Activated CD4-positive, CD25-positive, alpha-beta regulatory T cell (primary cell): ENCODE measurements at regions not wholly inside any gene's neighbourhood (a gene's known extent, or its start where the extent isn't known, plus 50 kb on each side); places are given as distances from the start of the nearest gene placed in this dataset.

Experiments used
- DNase-seq, 4 experiments: peaks; one replicate each; lab custom pipeline; 2025; lab: John Stamatoyannopoulos, UW

DNA sequence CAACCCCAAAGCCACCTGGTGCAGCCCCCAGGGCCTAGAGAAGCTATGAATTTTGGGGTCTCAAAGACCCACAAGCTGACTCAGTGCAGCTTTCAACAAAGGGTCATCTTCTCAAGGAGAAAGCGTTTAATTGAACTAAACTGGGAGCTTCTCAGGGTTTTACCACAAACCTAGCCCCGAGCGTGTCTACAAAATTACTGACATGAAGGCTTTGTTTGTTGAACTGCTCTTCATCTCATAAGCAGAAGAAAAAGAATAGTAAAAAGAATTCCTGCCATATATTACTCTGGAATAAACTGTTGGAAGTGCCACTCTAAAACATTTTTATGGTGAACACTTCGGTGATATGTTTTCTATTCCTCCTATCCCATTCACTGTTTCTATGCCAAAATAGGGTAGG lies 50.8 kb upstream of the INCENP start:
- no peak for DNase-seq

DNA sequence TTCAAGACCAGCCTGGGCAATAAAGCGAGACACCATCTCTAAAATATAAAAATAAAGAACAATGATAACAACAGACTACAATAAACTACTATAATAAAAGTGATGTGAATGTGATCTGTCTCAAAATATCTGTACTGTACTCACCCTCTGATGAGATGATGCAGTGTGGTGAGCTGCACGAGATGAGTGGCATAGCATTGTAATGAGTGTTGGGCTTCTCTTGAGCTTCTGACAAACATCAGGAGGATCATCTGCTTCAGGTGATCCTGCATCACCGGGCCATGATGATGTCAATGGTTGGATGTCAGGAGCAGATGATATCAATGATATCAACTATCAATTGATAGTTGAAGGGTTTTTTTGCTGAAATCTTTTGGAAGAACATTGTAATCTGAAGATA lies 52.4 kb upstream of the INCENP start:
- DNase-seq = no peak

DNA sequence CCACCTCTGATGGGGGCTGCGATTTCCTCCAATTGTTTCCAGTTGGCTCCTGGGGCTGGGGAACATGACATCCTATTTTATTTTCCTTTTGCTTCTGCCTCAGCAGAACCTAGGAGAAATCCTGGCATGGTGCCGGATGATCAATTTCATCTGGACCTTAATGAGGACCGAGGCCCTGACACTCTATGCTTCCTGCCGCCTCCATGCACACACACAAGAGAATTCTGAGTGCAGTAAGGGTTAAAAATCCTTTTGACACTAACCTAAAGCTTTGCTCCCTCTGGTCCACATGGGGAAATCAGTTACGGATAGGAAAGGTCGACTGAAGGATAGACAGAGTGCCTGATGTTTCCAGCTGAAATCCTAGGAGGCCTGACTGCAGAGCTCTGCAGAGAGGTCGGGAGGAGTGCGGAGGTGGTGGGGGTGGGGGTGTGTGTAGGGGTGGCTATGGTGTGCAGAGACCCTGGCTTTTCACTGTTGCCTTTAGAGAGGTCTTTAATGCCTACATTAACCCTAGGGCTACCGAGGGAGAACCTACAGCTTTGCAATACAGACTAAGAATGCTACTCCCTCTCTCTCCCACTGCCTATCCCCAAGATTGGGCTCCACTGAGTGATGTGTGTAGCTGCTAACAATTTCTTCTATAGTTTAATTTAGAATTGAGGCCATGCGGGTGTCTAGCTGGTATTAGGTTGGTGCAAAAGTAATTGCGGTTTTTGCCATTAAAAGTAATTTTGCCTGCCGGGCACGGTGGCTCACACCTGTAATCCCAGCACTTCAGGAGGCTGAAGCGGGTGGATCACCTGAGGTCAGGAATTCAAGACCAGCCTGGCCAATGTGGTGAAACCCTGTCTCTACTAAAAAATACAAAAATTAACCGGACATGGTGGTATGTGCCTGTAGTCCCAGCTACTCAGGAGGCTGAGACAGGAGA lies 53.6 kb upstream of the INCENP start:
- no peak for DNase-seq

DNA sequence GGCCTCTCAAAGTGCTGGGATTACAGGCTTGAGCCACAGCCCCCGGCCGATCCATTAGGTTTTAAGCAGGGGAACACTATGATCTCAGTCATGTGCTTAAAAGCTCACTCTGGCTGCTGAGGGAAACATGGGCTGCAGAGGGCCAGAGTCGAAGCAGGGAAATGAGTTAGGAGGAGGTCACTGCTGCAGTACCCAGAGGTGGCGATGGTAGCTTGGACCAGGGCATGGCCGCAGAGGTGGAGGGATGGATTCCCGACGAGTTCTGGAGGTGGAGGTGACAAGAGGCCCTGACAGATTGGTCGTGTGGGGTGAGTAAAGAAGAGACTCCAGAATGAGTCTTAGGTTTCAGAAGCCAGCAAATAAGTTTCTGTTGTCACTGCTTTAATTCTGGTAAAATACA lies 54.4 kb upstream of the INCENP start:
- no peak for DNase-seq

DNA sequence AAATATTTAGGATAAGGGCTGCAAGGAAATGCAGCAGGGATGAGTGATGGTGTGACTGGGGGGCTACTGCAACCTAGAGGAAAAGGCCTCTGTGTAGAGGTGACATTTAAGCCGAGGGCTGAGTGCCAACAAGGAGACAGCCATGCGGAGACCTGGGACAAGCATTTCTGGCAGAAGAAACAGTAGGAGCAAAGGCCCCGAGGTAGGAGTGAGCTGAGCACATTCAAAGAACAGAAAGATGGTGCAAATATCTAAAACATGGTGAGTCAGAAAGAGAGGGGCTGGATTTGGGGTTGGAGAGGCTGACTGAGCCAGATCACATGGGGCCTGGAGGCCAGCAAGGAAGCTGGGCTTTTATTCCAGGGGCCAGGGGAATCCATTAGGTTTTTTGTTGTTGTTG lies 55.1 kb upstream of the INCENP start:
- no peak for DNase-seq

DNA sequence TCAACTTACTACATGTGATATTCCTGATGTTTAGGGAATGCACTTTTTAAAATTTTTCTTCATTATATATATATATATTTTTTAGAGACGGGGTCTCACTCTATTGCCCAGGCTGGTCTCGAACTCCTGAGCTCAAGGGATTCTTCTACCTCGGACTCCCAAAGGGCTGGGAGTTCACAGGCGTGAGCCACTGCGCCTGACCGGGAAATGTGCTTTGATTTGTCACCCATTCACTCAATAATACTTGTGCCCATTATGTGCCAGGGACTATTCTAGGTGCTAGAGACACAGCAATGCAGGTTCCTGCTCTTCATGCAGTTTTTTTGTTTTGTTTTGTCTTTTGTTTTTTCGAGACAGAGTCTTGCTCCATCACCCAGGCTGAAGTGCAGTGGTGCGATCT lies 56.1 kb upstream of the INCENP start:
- DNase-seq = no peak

DNA sequence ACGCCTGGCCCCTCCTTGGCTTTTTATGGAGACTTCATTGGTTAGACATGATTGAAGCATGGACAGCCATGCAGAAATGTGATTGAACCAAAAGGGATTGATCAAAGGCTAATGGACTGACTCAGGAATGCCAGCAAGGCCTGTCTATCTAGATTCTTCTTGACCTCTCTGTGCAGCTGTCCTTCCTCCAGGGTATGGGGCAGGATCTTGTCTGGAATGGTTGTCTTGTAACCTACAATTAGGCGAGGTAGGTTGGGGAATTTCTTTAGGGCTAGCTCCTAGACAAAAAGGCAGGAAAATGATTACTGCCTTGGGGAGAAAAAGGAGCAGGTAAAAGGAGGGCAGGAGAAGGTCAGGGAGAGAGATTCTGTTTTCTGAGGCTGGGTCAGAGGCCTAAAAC lies 59.6 kb upstream of the INCENP start:
- no peak for DNase-seq

DNA sequence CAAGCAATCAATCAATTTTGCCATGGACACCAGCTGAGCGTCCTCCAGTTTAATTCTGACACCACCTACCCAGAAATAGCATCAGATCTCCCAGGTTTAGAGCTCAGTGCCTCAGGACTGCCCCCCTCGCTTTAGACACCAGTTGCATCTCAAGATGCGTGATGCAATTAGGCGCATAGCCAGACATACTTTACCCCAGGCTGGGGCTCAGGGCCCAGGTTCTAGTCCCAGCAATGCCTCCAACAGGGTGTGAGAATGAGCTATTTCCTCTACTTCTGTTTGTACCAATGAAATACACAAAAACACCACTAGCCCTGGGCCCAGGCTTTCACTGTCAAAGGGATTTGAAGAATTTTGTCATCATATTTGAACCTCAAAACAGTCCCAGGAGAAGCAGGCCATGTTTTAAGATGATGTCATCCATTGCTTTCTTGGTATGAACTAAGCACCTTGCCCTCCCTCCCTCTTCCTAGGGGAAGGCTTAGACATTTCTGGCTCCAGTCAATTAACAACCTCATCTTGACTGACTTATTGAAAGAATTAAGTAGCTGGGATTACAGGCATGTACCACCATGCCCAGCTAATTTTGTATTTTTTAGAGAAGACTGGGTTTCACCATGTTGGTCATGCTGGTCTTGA lies 61.5 kb upstream of the INCENP start:
- no peak for DNase-seq

DNA sequence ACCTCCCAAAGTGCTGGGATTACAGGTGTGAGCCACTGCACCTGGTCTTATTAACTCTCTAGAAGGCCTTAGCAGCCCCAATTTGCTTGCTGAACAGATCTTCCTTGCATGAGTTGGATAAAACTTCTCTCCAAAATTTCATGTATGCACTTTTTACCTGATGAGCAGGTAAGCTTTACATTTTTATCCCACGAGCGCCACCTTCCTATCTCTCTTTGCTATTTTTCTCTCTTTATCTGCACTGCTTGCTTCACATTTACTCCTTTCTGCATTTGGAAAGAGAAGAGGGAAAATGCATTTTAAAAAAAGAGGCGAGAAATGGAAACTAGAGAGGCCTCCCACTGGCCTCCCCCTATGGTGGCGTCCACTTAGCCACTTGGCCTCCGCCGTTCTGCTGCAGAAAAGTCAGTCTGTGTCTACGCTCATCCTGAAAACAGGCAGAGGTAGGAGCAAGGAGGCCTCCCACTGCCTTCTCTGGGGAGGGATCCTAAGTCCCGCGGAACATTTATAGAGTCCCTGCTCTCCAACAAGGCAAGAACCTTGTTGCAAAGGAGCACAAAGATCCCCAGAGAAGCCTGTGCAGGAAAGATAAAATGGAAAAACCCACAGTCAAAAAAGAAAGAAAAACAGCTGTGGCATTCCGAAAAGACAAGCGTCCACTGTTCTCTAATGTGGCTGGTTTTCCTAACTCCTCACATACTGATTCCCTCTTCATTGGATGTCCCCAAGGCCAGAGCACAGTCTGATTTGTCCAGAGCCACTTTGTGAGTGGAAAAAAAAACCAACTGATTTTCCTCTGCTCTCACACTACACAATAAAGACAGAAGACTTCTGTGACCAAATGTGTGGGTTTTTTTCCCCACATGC lies 62.2 kb upstream of the INCENP start:
- no peak for DNase-seq

DNA sequence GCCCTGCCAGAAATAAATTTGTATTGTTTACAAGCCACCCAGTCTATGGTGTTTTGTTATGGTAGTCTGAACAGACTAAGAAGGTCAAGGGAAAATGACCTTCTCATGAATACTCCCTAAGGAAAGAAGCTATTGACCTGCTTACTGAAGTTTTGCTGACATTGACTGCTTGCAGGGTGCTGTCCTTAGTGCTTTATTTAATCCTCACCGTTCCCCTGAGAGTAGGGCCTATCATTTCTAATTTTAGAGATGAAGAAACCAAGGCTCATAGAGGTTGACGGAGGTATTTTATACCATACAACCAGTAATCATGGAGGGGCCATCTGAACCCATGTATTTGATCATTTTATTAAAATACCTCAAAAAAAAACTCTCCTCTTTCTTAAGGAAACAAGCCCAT lies 66.7 kb upstream of the INCENP start:
- DNase-seq = no peak

DNA sequence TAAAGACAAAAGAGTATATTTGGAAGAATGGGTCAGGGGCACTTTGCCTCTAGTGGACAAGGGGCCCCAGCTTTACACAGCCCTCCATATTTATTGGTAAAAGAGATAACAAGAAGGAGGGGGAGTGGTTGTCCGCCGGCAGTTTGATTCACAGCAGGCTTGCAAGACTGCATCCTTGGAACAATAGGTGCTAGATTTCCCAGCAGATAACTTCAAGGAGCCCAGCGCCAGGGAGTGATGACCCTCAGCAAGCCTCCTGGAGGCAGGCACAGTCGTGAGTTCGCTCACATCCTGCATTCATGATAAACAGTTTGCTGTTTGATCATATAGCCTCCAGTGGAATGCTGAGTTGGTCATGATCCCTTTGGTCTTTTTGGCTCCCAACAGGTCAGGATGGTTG lies 67.8 kb upstream of the INCENP start:
- DNase-seq = no peak

DNA sequence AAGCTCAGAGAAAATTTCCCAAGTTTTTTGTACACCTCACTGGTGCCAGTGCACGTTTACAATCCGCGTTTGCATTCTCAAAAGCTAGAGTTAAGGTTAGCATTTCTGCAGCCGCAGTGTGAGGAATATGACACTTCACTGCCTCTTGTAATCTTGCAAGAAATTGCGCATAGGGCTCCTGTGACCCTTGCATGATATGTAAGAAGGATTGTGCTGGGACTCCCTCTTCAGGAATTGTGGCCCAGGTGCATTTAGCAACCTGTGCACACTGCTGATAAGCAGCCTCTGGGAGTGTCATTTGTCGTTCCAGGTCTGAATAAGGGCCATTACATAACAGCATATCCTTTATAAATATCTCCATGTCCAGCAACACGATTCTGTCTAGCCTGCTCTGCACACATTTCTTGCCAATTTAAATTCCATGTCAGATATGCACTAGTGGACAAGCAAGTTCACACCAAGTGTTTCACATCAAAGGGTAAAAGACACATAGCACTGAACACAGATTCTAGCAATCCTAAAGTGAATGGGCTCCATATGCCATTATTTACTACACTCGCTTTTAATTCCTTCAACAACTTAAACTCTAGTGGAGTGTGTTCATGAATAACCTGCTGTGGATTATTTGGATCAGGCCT lies 69.2 kb upstream of the INCENP start:
- DNase-seq = no peak

DNA sequence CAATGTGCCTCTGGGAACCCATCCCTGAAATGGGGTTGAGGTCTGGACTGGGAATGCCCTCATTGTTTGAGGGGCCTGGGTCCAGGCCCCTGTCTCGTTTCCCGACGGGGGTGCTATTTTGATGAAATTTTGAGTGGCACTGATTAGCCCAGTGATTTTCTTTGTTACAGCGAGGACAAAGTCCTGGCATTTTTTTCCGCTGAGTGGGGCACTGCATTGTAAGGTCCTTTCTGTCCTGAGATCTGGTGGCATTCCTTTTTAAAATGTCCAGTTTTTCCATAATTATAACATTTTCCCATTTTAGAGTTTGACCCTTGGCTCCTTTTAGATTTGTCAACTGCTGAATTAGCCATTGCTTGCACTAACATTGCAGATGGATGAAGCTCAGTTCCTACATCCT lies 69.7 kb upstream of the INCENP start:
- no peak for DNase-seq

DNA sequence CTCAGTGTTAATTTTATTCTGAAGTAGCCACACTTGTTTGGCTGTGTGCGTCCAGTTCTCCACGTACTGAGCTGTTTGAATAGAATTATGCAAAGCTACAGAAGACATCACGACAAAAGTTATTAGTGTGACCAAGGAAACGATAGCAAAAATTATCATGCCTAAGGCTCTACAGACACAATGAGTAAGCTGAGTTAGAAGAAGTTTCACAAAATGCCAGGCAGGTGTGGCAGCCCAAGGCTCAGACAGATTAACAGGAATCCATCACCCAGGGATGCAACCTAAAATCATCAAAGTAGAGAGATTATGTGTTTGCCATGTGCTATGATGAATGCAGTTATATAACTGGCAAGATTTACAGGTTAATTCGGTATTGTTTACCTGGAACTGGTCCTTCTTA lies 73.1 kb upstream of the INCENP start:
- no peak for DNase-seq

DNA sequence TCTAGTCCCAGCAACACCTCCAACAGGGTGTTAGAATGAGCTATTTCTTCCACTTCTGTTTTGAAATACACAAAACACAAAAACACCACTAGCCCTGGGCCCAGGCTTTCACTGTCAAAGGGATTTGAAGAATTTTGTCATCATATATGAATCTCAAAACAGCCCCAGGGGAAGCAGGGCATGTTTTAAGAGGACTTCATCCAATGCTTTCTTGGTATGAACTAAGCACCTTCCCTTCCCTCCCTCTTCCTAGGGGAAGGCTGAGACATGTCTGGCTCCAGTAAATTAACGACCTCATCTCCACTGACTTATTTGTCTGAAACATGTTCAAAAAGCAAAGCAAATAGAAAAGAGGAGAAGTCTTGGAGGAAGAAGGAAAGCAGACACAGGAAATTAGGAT lies 75.7 kb upstream of the INCENP start:
- no peak for DNase-seq

DNA sequence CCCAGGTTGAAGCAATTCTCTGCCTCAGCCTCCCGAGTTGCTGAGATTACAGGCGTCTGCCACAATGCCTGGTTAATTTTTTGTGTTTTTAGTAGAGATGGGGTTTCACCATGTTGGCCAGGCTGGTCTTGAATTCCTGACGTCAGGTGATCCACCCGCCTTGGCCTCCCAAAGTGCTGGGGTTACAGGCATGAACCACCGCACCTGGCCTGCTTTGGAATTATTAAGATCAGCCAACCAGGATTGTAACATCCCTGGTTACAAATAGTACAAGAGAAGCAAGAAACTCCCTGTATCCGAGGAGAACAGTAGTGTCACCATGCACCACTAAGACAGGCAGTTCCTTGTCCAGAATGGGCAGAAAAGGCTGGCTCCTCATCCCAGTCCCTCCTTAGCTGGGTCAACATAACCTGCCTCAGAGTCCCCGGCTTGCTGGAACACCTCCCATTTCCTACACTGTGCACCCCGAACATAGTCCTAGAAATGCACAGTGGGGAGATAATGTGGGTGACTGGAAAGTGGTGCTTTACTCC lies 77.2 kb upstream of the INCENP start:
- DNase-seq = no peak

DNA sequence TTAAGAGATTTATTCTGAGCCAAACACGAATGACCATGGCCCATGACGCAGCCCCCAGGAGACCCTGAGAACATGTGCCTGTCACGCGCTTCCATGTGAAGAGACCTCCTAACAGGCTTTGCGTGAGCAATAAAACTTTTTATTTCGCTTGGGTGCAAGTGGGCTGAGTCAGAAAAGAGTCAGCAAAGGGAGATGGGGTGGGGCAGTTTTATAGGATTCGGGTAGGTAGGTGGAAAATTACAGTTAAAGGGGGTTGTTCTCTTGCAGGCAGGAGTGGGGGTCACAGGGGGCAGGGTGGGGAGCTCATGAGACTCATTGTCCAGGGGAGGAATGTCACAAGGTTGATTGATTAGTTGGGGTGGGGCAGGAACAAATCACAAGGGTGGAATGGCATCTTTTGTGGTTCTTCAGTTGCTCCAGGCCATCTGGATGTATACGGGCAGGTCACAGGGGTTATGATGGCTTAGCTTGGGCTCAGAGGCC lies 77.2 kb upstream of the FTH1 start:
- DNase-seq = no peak

DNA sequence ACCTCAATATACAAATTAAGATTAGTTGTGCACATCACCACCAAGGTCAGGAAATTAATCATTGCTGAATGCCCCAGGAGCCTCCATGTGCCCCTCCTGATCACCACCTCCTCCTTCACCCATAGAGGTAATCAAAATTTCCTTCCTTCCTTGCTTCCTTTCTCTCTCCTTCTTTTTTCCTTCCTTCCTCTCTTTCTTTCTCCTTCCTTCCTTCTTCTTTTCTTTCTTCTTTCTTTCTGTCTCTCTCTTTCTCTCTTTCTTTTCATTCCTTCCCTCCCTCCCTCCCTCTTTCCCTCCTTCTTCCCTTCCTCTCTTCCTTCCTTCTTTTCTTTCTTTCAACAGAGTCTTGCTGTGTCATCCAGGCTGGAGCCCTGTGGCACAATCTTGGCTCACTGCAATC lies 67.9 kb upstream of the FTH1 start:
- DNase-seq = no peak

DNA sequence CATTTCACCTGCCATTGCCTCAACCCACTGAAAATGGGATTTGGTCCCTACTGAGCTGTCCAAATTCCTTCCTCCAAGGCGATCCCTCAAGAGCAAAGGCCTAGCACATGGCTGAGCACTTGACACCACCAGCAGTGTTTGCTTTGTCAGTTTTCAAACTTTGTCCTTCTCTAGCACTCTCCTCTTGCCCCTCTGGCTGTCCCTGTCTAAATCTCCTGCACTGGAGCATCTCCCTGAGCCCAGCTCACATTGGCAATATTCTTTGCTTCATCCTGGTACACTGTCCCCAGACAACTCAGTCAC lies 66.6 kb upstream of the FTH1 start:
- no peak for DNase-seq

DNA sequence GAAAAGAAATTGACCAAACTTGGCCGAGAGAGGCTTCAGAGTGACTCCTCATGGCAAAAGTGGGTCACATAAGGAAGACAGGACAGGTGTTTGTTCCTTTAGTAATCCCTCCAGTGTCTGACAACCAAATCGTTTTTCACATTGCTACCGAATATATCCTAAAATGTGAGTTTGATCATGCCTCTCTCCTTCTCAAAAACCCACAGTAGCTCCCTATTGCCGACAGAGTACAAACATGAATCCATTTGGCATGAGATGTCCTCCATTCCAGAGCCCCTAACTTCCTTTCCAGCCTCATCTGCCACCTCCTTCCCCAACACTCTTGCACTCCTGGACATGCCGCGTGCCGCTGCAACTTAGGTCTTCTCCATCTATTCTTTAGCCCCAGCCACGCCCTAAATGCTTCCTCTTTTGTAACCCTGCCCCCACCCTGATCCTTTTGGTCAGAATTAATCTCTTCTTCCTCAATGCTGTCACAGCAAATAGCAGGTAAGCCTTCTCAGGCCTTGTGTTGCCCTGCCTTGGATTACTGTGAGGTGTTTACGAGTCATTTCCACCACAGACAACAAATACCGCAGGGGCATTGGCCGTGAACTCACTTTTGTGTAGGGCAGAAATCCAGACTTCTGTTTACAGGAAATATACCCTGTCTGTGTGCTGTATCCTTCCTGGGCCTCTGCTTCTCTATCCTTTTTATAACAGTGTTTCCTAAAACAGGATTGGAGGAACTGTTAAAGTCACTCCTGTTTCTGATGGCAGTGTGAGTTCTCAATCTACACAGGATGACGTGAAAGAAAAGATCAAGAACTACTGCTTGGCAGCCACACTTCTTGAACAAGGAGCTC lies 66.0 kb upstream of the FTH1 start:
- no peak for DNase-seq

DNA sequence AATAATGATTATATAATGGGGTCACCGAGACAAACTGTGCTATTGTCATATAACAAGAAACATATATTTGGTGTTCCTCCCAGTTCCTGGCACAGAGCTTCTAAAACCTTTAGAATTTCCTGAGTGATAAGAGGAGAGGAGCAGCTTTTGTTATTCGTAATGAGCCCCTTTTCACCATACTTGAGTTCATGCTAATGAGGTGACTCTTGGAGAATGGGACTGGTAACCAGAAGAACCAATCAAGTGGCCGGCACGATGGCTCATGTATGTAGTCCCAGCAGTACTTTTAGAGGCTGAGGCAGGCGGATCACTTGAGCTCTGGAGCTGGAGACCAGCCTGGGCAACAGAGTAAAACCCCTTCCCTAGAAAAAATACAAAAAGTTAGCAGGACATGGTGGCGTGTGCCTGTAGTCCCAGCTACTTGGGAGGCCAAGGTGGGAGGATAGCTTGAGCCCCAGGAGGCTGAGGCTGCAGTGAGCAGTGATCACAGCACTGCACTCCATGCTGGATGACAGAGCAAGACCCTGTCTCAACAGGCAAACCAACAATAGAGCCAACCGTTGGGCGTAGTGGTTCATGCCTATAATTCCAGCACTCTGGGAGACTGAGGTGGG lies 62.7 kb upstream of the FTH1 start:
- DNase-seq = no peak
